PFSK-1 (cell line): ENCODE measurements at regions not wholly inside any gene's neighbourhood (a gene's known extent, or its start where the extent isn't known, plus 50 kb on each side); places are given as distances from the start of the nearest gene placed in this dataset.

Experiments
- POLR2AphosphoS5 ChIP-seq: IDR thresholded peaks from 2 replicates; pipeline ENCODE4 v1.6.1; 2012; ENCODE audit warnings: low read depth, mild to moderate bottlenecking, control low read depth, low read length, moderate library complexity
- REST ChIP-seq, 2 experiments: IDR thresholded peaks; 2 replicates each; pipeline versions ENCODE4 v1.6.1 to v1.8.0; 2011 to 2012; ENCODE audit warnings: low read depth in 2 of 2, low read length in 2 of 2, control low read depth in 1 of 2, inconsistent platforms in 1 of 2, mild to moderate bottlenecking in 1 of 2, moderate library complexity in 1 of 2; ENCODE audit not compliant: insufficient read depth in 1 of 2

DNA sequence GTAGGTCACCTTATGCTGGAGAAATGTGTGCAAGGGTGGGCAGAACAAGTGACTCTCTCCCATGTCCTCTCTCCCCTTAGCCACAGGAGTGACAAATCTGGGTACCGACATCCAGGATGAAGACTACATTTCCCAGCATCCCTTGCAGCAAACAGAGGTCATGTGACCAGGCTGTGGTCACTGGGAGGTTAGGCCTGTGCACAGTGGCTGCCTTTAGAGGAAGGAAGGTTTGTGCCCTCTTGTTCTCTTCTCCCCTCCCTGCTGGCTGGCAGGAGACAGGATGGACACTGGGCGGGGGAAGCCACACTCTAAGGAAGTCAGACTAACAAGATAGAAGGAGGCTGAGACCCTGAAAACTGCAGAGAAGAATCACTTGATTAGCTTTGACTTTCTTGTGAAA is 360.2 kb downstream of the PREX1 start:
- TF ChIP-seq REST (IDR thresholded peaks at IDR 0.05; ENCODE audit: insufficient read depth in 1 of 2, low read depth in 2 of 2, low read length in 2 of 2), result no peak
- TF ChIP-seq POLR2AphosphoS5, result no peak
